ENCODE measurements at regions not wholly inside any gene's neighbourhood (a gene's known extent, or its start where the extent isn't known, plus 50 kb on each side); places are given as distances from the start of the nearest gene placed in this dataset.

DNA sequence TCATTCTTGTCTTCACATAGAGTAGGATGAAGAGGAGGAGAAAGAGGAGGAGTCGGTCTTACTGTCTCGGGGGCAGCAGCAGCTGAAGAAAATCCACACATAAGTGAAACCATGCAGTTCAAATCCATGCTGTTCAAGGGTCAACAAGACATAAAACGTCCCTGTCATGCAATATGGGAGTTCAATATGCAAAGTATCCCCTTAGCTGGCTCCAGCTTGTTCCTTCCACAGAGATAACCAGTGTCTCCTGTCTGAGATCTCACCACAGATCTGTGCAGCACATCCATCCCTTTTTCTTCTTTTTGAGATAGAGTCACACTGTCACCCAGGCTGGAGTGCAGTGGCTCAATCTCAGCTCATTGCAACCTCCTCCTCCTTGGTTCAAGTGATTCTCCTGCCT is 357.5 kb downstream of the GALC start:
- DNase-seq, result no peak
- peaks cover 6% of the 10 kb centered on the region; the same call in 1 of the 2 replicates for H3K36me3 Mint-ChIP-seq (ENCODE audit: low read depth)

GRCh38 chr14:87632796-87633195 is 360.2 kb downstream of the GALC start:
- Mint-ChIP-seq H3K4me3 (no peak overlapping the region), H3K27ac (no peak overlapping the region), H3K4me1 (ENCODE audit: low read depth) (no peaks in the 10 kb centered on the region), H3K9me3 (peaks cover 78% of the 10 kb centered on the region), H3K36me3 (ENCODE audit: low read depth) (peaks cover 6% of the 10 kb centered on the region; the same call in 1 of the 2 replicates), H3K27me3 (ENCODE audit: insufficient read depth) (no peaks in the 10 kb centered on the region)
- TF ChIP-seq, protein P1, sequence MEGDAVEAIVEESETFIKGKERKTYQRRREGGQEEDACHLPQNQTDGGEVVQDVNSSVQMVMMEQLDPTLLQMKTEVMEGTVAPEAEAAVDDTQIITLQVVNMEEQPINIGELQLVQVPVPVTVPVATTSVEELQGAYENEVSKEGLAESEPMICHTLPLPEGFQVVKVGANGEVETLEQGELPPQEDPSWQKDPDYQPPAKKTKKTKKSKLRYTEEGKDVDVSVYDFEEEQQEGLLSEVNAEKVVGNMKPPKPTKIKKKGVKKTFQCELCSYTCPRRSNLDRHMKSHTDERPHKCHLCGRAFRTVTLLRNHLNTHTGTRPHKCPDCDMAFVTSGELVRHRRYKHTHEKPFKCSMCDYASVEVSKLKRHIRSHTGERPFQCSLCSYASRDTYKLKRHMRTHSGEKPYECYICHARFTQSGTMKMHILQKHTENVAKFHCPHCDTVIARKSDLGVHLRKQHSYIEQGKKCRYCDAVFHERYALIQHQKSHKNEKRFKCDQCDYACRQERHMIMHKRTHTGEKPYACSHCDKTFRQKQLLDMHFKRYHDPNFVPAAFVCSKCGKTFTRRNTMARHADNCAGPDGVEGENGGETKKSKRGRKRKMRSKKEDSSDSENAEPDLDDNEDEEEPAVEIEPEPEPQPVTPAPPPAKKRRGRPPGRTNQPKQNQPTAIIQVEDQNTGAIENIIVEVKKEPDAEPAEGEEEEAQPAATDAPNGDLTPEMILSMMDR (IDR thresholded peaks at IDR 0.05), result no peak
- no peak for DNase-seq

More for the DNA sequence above, 357.5 kb downstream of the GALC start:
- Mint-ChIP-seq H3K9me3 (peaks cover 77% of the 10 kb centered on the region), H3K4me1 (ENCODE audit: low read depth) (no peaks in the 10 kb centered on the region), H3K27ac (no peak overlapping the region), H3K4me3 (no peak overlapping the region), H3K27me3 (ENCODE audit: insufficient read depth) (no peaks in the 10 kb centered on the region)
- TF ChIP-seq, protein P1 (IDR thresholded peaks at IDR 0.05), result no peak

DNA sequence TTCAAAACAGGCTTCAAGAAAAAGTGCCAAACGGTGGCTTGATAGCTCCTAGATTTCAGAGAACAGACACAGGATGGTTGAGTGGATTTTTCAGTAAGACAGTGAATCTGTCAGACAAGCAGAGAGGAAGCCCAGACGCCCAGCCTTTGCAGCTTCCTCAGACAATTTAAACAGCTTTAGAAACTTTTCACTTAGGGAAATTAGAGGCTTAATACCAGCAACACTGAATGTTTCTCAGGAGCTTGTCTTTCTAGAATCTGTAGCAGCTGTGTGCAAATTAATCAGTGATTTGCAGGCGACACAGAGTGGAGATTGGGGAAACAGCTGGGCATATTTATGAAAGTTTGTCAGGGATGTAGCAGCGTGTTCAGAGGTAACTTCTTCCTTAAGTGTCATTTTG is 362.1 kb downstream of the GALC start:
- Mint-ChIP-seq H3K27me3 (ENCODE audit: insufficient read depth) (no peaks in the 10 kb centered on the region), H3K4me3 (no peak overlapping the region), H3K4me1 (ENCODE audit: low read depth) (no peaks in the 10 kb centered on the region), H3K36me3 (ENCODE audit: low read depth) (peaks cover 10% of the 10 kb centered on the region; the same call in 1 of the 2 replicates), H3K27ac (no peak overlapping the region), H3K9me3 (peaks cover 64% of the 10 kb centered on the region)
- TF ChIP-seq, protein P1 (IDR thresholded peaks at IDR 0.05), result no peak
- DNase-seq, result no peak

- DNase-seq, result no peak
- TF ChIP-seq, protein P1 (IDR thresholded peaks at IDR 0.05), result no peak
These were observed 363.2 kb downstream of the GALC start for GRCh38 chr14:87629788-87630187.

GRCh38 chr14:87628780-87629179 is 364.2 kb downstream of the GALC start:
- Mint-ChIP-seq H3K27me3 (ENCODE audit: insufficient read depth) (no peaks in the 10 kb centered on the region), H3K27ac (no peak overlapping the region), H3K4me1 (ENCODE audit: low read depth) (no peaks in the 10 kb centered on the region), H3K36me3 (ENCODE audit: low read depth) (peaks cover 10% of the 10 kb centered on the region; the same call in 1 of the 2 replicates), H3K4me3 (no peak overlapping the region), H3K9me3 (peaks cover 51% of the 10 kb centered on the region)
- no peak for DNase-seq
- TF ChIP-seq, protein P1 (IDR thresholded peaks at IDR 0.05), result no peak

More at GRCh38 chr14:87629788-87630187, 363.2 kb downstream of the GALC start:
- no peaks in the 10 kb centered on the region for H3K4me1 Mint-ChIP-seq (ENCODE audit: low read depth)
- peaks cover 10% of the 10 kb centered on the region; the same call in 1 of the 2 replicates for H3K36me3 Mint-ChIP-seq (ENCODE audit: low read depth)
- H3K27ac Mint-ChIP-seq, result no peak overlapping the region
- no peak overlapping the region for H3K4me3 Mint-ChIP-seq
- no peaks in the 10 kb centered on the region for H3K27me3 Mint-ChIP-seq (ENCODE audit: insufficient read depth)
- peaks cover 56% of the 10 kb centered on the region for H3K9me3 Mint-ChIP-seq

DNA sequence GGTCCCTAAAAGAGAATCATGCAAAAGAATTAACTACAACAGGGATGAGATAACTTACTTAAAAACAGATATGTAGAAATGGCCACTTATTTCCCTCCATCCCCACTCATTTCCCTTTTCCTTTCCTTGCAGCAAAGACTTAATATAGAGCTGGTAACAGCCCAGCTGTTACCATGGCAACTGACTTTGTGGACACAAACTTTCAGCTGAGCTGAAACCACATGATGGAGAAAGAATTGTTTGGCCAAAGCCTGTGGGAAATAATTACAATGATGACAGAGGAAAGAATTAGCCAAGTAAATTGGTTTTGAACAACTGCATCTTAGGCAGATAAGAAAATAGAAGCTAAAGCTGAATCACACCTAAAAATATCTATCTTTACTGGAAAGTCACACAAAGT is 364.9 kb downstream of the GALC start:
- TF ChIP-seq, protein P1 (IDR thresholded peaks at IDR 0.05), result no peak
- H3K27ac Mint-ChIP-seq, result no peak overlapping the region
- H3K27me3 Mint-ChIP-seq (ENCODE audit: insufficient read depth), result no peaks in the 10 kb centered on the region
- peaks cover 9% of the 10 kb centered on the region; the same call in 1 of the 2 replicates for H3K36me3 Mint-ChIP-seq (ENCODE audit: low read depth)
- DNase-seq, result no peak
- H3K9me3 Mint-ChIP-seq, result peaks cover 49% of the 10 kb centered on the region
- no peaks in the 10 kb centered on the region for H3K4me1 Mint-ChIP-seq (ENCODE audit: low read depth)
- no peak overlapping the region for H3K4me3 Mint-ChIP-seq
